ENCODE measurements at regions not wholly inside any gene's neighbourhood (a gene's known extent, or its start where the extent isn't known, plus 50 kb on each side); places are given as distances from the start of the nearest gene placed in this dataset.

DNA sequence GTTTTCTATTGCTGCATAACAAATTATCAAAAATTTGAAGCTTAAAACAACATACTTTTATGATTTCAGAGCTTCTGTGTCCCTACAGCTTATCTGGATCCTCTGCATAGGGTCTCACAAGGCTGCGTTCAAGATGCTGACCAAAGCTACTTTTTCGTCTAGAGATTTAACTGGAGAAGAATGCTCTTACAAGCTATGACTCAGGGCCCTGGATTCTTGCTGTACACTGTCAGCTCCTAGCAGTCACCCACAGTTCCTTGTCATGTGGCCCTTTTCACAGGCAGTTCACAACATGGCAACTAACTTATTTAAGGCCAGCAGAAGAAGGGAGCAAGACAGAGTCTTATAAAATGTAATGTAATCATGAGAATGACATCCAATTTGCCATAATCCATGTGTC lies 70.8 kb upstream of the FAM174A start (continued):
- TF ChIP-seq MAX (IDR thresholded peaks at IDR 0.05; ENCODE audit: low read depth) = no peak
- TF ChIP-seq SIN3A (IDR thresholded peaks at IDR 0.05; ENCODE audit: borderline replicate concordance, low read depth, low read length) = no peak
- no peak for TF ChIP-seq JUND (IDR thresholded peaks at IDR 0.05)
- TF ChIP-seq, protein P1, sequence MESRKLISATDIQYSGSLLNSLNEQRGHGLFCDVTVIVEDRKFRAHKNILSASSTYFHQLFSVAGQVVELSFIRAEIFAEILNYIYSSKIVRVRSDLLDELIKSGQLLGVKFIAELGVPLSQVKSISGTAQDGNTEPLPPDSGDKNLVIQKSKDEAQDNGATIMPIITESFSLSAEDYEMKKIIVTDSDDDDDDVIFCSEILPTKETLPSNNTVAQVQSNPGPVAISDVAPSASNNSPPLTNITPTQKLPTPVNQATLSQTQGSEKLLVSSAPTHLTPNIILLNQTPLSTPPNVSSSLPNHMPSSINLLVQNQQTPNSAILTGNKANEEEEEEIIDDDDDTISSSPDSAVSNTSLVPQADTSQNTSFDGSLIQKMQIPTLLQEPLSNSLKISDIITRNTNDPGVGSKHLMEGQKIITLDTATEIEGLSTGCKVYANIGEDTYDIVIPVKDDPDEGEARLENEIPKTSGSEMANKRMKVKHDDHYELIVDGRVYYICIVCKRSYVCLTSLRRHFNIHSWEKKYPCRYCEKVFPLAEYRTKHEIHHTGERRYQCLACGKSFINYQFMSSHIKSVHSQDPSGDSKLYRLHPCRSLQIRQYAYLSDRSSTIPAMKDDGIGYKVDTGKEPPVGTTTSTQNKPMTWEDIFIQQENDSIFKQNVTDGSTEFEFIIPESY (IDR thresholded peaks at IDR 0.05; ENCODE audit: borderline replicate concordance, low read depth) = no peak
- no peak for TF ChIP-seq RAD21 (IDR thresholded peaks at IDR 0.05; ENCODE audit: low read length)
- no peak for TF ChIP-seq GABPA (IDR thresholded peaks at IDR 0.05; ENCODE audit: low read depth)
- TF ChIP-seq, protein P2, sequence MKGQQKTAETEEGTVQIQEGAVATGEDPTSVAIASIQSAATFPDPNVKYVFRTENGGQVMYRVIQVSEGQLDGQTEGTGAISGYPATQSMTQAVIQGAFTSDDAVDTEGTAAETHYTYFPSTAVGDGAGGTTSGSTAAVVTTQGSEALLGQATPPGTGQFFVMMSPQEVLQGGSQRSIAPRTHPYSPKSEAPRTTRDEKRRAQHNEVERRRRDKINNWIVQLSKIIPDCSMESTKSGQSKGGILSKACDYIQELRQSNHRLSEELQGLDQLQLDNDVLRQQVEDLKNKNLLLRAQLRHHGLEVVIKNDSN (IDR thresholded peaks at IDR 0.05; ENCODE audit: borderline replicate concordance, low read depth) = no peak
- no peak for TF ChIP-seq TCF12 (IDR thresholded peaks at IDR 0.05)

DNA sequence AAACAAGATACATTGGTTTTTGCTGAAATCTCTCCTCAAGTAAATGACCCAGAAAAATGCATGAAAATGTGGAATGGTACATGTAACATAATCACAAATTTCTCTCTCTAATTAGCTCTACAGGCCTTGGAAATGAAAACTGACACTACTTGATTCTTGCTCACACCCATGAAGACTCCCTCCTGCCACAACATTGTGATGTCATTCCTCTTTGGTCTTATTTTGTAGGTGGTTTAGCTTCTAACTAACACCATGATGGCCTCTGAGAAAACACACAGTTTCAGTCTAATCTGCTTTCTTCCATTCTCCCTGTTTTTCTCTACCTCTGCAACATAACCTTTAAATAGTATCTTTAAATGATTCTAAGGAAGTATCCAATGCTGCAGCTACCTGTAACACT lies 78.6 kb upstream of the FAM174A start:
- Histone ChIP-seq H2AFZ (ENCODE audit: low read depth) (no peak overlapping the region), H3F3A (replicated peaks; ENCODE audit: insufficient read depth) (no peaks in the 10 kb centered on the region), H3K27ac (ENCODE audit: low read depth in 2 of 2, low read length in 1 of 2) (no peak overlapping the region), H4K20me1 (ENCODE audit: insufficient read depth) (no peaks in the 10 kb centered on the region), H3K4me3 (ENCODE audit: low read depth in 2 of 2, low read length in 1 of 2) (no peak overlapping the region), H3K27me3 (ENCODE audit: insufficient read depth) (no peaks in the 10 kb centered on the region), H3K9ac (no peak overlapping the region), H3K9me2 (no peaks in the 10 kb centered on the region), H3K4me2 (no peak overlapping the region), H3K4me1 (ENCODE audit: control insufficient read depth in 1 of 2, insufficient read depth in 2 of 2, low read depth in 1 of 2, low read length in 1 of 2) (no peaks in the 10 kb centered on the region; a peak in 1 of 4 replicates), H3K36me3 (replicated peaks in 1 of 2; ENCODE audit: control insufficient read depth in 1 of 2, insufficient read depth in 2 of 2, low read length in 1 of 2) (no peaks in the 10 kb centered on the region), H3K79me2 (ENCODE audit: insufficient read depth) (no peaks in the 10 kb centered on the region), H3K9me3 (no peaks in the 10 kb centered on the region)
- ChIA-PET CTCF (no interaction called here), POLR2A (no interaction called here)
- TF ChIP-seq TAF1 (IDR thresholded peaks at IDR 0.05; ENCODE audit: borderline replicate concordance, low read depth, low read length) (no peak), MEF2A (IDR thresholded peaks at IDR 0.05; ENCODE audit: borderline replicate concordance, low read depth) (no peak), RFX5 (IDR thresholded peaks at IDR 0.05; ENCODE audit: low read length) (no peak), USF2 (IDR thresholded peaks at IDR 0.05; ENCODE audit: borderline replicate concordance, low read depth, low read length) (no peak), FOSL2 (IDR thresholded peaks at IDR 0.05; ENCODE audit: borderline replicate concordance, low read depth) (no peak), RCOR1 (IDR thresholded peaks at IDR 0.05; ENCODE audit: low read length) (no peak), SIN3A (IDR thresholded peaks at IDR 0.05; ENCODE audit: borderline replicate concordance, low read depth, low read length) (no peak)
- TF ChIP-seq, protein P3, sequence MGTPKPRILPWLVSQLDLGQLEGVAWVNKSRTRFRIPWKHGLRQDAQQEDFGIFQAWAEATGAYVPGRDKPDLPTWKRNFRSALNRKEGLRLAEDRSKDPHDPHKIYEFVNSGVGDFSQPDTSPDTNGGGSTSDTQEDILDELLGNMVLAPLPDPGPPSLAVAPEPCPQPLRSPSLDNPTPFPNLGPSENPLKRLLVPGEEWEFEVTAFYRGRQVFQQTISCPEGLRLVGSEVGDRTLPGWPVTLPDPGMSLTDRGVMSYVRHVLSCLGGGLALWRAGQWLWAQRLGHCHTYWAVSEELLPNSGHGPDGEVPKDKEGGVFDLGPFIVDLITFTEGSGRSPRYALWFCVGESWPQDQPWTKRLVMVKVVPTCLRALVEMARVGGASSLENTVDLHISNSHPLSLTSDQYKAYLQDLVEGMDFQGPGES (IDR thresholded peaks at IDR 0.05; ENCODE audit: low read depth, low read length) = no peak
- DNase-seq = no peak

Data from SK-N-SH (cell line).